MV-4-11 (cell line): ENCODE measurements at regions not wholly inside any gene's neighbourhood (a gene's known extent, or its start where the extent isn't known, plus 50 kb on each side); places are given as distances from the start of the nearest gene placed in this dataset.

Source experiments
- DNase-seq: peaks from one replicate; lab custom pipeline; 2025; lab: John Stamatoyannopoulos, UW

DNA sequence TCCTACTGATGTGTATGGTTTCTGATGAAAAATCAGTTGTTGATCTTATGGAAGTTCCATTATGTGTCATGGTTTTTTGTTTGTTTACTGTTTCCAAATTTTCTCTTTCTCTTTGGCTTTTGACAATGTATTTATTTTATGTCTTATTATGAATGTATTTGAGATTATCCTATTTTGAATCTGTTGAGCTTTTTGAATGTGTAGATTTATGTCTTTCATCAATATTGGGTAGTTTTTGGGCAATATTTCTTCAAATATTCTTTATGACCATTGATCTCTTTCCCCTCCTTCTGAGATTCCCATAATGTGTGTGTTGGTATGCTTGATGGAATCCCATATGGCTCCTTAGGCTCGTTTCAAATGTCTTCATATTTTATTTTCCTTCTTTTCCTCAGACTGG, 80.5 kb upstream of the FAM47C start:
- DNase-seq: no peak

DNA sequence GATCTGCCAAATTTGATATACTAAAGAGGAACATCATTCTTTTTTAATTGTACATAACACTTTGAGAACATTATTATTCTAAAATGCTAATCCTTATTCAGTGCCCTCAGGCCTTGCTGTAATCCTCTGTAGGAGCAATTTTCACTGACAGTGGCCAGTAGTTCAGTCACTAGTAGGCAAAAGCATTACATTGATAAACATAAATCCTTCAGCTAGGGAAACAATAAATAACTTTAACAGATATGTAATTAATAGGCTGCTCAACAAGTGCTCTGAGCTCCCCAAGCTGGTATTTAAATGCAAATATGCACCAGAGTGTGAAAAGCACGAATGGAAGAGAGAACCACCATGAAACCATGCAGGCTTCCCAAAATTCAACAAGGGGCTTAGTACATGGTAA, 77.7 kb upstream of the FAM47C start:
- no peak for DNase-seq

DNA sequence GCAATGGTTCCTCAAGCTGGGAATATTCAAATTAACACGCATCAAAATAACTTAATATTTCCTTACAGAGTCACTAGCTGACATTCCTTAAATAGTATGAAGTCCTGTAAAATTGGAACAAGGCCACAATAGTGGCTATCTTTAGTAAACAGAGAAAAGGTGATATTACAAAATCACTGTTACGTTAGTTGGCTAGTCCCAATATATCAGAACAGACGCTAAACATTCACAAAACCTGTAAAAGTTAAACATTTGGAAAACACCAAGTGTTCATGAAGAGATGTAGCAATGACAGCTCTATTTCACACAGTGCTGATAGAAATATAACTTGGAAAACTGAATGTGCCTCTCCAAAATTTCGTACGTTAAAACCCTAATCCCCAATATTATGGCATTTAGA, 61.0 kb upstream of the FAM47C start:
- no peak for DNase-seq

DNA sequence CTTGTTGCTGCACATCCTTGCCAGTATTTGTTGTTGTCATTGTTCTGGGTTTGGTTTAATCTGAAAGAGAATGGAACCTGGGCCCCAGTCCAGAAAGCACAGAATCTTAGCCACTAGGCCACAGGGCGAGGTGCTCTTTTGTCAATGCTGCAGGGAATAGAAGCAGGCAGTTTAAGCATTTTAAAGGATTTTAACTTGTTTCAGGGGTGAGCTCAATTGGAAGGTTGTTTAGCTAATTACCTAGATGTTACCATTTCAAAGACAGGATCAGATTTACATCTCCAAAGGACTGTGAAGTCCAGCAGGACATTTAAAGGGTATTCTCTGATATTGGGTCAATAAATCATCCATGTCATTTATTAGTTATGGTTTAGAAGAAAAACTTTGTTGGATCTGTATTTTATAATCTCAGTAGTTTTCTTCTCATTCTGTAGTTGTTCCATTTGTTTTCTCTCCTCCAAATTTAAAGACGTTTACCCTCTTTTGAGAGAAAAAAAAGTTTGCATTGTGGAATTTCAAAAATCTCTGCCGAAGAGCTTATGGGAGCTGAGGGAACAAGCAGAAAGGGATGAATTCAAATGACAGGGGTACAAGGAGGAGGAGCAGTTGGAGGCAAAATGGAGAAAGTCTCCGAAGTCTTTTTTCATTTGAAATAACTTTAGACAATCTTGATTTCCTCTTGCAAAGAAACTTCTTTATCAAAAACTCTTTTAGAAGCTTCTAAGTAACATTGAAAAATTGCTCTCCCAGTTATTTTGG, 57.5 kb upstream of the FAM47C start:
- no peak for DNase-seq

DNA sequence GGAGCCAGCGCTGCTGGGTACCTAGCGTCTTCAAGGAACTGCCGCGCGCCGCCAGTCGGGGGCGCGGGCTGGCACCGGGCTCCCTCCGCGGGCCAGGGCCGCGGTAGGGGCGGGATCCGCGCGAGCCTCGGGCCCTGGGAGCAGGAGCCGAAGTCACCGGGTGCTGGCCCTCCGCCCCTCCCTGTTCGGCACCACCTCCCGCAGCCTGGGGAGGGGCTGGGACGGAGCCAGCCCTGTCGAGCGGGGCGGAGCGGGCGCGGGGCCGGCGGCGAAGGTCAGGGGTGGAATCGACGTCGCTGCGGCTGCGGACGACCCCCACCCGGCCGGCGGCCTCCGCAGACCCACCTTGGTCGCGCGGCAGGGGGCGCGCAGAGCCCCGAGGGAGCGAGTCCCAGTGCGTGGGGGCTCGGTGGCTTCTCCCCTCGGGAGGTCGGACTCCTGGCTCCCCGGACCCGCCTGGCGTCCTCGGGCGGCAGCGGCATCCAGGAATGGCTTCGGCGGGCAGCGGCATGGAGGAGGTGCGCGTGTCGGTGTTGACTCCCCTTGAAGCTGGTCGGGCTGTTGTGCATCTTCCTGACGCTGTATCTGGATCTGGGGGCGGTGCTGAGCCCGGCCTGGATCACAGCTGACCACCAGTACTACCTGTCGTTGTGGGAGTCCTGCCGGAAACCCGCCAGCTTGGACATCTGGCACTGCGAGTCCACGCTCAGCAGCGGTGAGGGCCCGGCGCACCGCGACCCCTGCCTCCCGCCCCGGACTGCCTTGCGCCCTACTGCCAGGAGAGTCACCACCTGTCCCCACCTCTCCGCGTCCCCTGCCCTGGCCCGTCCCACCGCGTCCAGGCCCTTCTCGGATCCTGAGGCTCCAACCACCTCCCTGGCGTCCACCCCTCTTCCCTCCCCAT, 50.5 kb upstream of the FAM47C start:
- DNase-seq: no peak
